Activated CD8-positive, alpha-beta memory T cell treated with anti-CD3 and anti-CD28 coated beads, Interleukin-2, amount 50 U/mL, for 1 hour (primary cell): ENCODE measurements at regions not wholly inside any gene's neighbourhood (a gene's known extent, or its start where the extent isn't known, plus 50 kb on each side); places are given as distances from the start of the nearest gene placed in this dataset.
"Not testable (repeated sequence)": the region's sequence is repeated elsewhere in the genome, so short reads cannot be mapped to it uniquely, and the experiment has no call there.

Experiments
- DNase-seq: peaks from one replicate; pipeline ENCODE4 v3.0.0-alpha.2; 2020; ENCODE audit errors: extremely low read depth

- not testable (repeated sequence) for DNase-seq
Observed at GRCh38 chr5:100379254-100379858, 155.8 kb upstream of the FAM174A start.

DNA sequence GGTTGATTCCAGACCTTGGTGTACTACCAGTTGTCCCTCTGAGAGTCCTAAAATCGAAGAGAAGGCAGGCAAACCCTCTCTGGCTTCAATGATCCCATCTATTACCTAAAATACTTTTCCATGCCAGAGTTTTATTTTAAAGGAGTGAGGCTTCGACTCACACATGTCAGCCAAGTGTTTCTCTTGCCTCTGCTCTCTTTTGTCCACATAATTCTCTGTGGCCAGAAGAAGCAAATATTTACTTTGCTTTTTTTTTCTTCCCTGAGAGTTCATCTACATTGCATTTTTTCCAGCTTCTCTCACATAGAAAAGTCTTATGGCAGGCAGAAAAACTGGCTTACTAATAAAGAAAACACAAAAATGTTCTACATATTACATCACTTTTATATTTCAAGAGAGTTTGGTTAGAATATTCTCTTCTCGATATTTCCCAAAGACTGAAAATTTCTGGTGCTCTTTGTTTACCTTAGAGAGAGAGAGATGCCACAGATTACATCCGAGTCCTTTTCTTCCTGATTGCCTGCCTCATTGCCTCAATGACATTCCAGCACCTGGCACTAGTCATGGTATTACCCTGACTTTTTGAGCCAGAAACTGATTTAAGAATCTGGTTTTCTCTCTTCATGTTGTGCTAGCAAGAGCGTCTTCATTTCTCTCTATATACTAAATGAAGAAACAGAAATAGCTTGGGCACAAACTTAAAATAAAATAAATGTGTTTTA, 170.3 kb upstream of the FAM174A start:
- not testable (repeated sequence) for DNase-seq

- not testable (repeated sequence) for DNase-seq
Observed at GRCh38 chr5:100364343-100364742, 170.8 kb upstream of the FAM174A start.

DNA sequence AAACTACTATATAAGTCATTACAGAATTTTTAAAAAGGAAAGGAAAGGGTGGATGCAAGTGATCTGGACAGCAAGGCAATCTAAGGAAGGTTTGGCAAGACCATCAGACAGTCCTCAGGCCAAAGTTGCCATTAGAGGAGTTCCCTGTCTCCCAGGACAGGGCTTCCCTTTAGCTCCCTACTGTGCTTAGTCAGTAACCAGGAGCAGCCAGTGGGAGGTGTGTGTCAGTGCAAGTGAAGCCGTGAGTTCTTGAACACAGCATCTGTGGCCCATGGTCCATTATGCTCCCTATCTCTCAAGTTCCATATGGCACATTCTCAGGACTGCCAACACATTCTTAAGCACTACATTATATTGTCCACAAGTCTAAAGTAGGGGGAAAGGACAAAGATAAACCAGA, 175.2 kb upstream of the FAM174A start:
- not testable (repeated sequence) for DNase-seq

DNA sequence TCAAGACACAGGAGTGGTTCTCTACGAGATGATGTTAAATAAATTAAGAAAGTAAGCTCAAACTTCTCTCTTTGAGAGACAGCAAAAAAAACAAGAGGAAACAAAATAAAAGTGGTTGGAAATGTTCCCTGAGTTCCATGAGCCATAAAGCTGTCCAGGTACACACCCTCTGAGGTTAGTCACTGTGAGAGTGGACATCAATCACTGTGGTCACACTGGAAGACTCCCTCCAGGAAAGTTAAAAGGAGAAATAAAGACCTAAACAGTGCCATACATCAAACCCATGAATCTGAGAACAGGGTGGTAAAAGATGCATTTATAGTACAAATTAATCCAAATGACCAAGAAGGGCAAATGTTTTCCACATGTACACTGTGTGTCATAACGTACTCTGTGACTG, 188.9 kb upstream of the FAM174A start:
- not testable (repeated sequence) for DNase-seq

DNA sequence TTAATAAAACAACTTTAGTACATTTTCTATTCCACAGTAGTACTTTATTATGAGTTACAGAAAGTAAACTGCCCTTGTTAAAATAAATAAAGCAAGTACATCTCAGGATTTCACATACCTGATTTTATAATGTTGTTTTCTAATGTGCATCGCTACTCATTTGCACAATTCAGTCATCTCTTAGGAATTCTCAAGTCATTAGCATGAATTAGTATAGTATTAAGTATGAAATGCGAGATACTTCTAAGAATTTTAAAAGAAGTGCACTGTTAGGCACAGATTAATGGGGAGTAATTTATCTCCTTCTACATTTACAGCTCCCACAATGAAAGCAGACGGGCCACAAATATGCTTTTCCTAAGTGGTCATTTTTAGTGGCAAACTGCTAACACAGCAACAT, 193.7 kb upstream of the FAM174A start:
- not testable (repeated sequence) for DNase-seq

DNA sequence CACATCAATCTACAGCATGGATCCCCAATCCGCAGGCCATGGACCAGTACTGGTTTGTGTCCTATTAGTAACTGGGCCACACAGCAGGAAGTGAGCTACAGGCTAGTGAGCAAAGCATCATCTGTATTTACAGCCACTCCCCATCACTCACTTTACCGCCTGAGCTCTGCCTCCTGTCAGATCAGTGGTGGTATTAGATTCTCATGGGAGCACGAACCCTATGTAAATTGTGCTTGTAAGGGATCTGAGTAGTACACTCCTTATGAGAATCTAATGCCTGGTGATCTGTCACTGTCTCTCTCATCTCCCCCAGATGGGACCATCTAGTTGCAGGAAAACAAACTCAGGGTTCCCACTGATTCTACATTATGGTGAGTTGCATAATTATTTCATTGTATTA, 212.7 kb upstream of the FAM174A start:
- no peak for DNase-seq

- no peak for DNase-seq
Observed at GRCh38 chr5:100319885-100320284, 215.3 kb upstream of the FAM174A start.

- no peak for DNase-seq
Observed at GRCh38 chr5:100313657-100314056, 221.5 kb upstream of the FAM174A start.

DNA sequence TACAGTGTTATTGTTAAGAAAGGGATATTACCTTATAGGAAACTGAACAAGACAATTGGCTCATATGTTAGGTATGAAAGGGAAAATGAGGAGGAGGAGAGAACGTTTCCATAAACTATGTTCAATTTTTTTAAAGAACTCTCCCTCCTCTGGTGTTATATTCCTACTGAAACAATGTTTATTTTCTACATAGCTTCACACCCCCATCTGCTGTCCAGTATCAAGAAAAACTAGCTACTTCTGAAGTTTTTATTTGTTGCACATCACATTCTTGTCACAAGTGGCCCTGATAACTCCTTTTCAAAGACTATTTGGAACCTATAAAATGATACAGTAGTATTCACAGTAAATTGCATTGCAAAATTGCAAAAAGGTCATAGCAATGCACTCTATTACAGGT, 223.4 kb upstream of the FAM174A start:
- DNase-seq, result no peak

GRCh38 chr5:100306000-100306399, 229.2 kb upstream of the FAM174A start:
- DNase-seq, result no peak

DNA sequence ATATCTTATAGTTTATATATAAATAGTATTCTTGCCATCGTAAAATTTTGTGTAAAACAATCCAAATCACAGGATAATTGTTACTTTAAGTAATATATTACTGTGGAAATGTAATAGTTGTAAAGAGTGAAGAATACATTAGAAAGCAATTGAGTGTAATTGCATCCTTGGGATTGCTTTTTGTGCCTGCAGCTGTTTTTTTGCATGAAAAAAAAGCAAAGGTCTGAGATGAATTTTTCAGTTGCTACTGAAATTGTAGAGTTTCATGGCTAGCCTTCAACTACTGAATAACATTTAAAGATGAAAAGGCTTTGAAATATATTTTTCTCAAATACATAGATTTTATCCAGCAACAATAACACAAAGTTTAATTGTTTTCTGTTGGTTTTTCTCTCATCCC, 232.0 kb upstream of the FAM174A start:
- DNase-seq, result no peak

DNA sequence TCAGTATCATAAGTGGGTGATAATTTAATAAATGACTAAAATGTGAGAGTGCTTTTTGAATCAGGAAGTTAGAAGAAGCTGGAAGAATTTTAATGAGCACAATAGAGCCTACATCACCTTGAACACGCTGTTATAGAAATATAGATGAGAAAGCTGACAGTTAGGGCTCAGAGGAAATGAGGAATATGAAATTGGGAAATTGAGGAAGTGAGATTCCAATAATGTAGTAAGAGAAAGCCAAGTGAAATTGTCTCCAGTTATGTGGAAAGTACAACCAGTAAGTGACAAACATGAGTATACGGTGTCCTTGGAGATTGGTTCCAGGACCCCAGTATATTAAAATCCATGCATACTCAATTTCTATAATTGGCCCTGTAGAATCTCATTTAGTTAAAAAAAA, 235.9 kb upstream of the FAM174A start:
- DNase-seq, result no peak

- no peak for DNase-seq
Observed at GRCh38 chr5:100276071-100276470, 259.1 kb upstream of the FAM174A start.

DNA sequence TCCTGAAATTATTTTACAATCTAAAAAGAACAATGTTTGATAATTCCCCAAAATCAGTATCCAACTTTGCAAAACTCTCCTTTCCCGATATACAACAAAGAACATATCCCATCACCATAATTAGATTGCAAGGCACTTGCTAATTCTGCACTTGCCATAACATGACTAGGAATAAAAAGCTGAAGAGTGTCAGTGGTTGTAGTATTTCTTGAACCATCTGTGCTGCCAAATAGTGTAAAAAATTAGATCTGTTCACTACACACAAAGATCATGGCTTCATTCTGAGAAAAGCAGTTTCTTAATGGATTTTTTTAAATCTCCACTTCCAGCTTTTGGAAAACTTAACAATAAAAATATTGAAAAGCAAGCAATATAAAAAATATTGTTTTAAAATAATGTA, 259.5 kb upstream of the FAM174A start:
- DNase-seq, result no peak

GRCh38 chr5:100273846-100274580, 261.2 kb upstream of the FAM174A start:
- DNase-seq, result no peak

- DNase-seq, result no peak
Observed at GRCh38 chr5:100270023-100270771, 265.0 kb upstream of the FAM174A start.

- DNase-seq, result no peak
Observed at GRCh38 chr5:100260968-100261367, 274.2 kb upstream of the FAM174A start.

DNA sequence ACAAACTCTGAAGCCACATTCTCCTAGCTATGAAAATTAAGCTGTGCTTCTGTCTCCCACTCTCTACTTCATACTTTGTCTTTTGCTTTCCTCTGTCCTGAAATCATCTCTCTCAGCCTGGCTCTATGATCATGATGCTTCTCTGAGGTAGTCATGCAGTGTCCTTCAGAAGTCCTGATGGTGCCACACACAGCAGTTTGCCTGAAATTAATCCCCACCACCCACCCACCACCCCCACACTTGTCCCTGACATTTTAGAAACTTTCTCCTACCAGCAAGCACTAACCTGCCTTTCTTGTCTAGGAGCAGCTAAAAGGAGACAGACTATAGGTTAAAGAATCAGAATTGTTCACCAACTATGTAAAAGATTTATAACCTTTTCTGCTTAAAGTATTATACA, 282.2 kb upstream of the FAM174A start:
- no peak for DNase-seq

DNA sequence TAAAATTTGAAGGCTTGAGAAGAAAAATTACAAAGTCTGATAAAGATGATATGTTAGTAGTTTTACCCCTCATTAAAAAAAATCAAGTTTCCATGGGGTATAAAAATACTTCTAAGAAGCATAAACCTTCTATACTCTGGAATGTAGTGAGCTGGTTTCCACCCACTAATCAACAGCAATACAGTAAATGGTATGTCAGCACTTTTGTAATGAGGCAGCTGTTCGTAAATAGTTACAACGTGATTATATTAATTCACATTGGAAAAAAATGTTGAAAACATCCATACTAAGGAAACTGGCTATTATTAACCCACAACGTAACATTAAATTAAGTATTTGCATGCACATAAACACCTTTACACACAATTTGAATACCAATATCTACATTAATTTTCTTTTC, 283.1 kb upstream of the FAM174A start:
- DNase-seq, result no peak

DNA sequence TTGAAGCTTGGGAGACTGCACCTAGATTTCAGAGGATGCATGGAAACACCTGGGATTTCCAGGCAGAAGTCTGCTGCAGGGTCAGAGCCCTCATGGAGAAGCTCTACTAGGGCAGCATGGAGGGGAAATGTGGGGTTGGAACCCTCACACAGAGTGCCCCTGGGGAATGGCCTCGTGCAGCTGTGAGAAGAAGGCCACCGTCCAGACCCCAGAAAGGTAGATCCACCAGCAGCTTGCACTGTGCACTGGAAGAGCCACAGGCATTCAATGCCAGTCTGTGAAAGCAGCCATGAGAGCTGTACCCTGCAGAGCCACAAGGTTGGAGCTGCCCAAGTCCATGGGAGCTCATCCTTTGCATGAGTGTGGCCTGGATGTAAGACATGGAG, 285.3 kb upstream of the FAM174A start:
- no peak for DNase-seq

- DNase-seq, result no peak
Observed at GRCh38 chr5:100249211-100249883, 285.8 kb upstream of the FAM174A start.
